K562 (cell line): ENCODE measurements at regions not wholly inside any gene's neighbourhood (a gene's known extent, or its start where the extent isn't known, plus 50 kb on each side); places are given as distances from the start of the nearest gene placed in this dataset.

Experiments used
- ATAC-seq: fragments of 200-7000 bp; cut with Tn5 transposase; 3 replicates; pipeline ENCODE4 v1.9.1; 2020; ENCODE audit warnings: moderate library complexity
- BruUV-seq: library from RNA; stranded (reverse); fragments of 400-500 nt; replicated peaks from 2 replicates; lab custom pipeline; 2021; lab: Mats Ljungman, UMichigan
- CTCF ChIA-PET: fragments of 300-600 bp; formaldehyde crosslinking; extraction: SDS; loops from one replicate; lab custom pipeline; 2021; ENCODE audit warnings: low intra/inter-chr PET ratio; lab: Yijun Ruan, JAX
- POLR2A ChIA-PET: fragments of 300-600, 350-650 bp; sonication (Branson Sonifier 250); formaldehyde crosslinking; extraction: SDS; loops from one replicate; lab custom pipeline; 2021; ENCODE audit warnings: antibody characterized with exemption, inconsistent platforms; lab: Yijun Ruan, JAX
- DNase-seq, 4 experiments: peaks; one replicate each; pipeline versions ENCODE4 v3.0.0 to v3.0.0-alpha.2; 2011 to 2018; ENCODE audit warnings: low spot score in 3 of 4, mixed read lengths in 3 of 4; ENCODE audit errors: extremely low read depth in 1 of 4
- FAIRE-seq: peaks from 2 replicates; lab custom pipeline; 2011; peaks lifted over from hg19 to GRCh38; lab: Jason Lieb, UNC
- H2AFZ ChIP-seq: 2 replicates; pipeline ENCODE4 v1.6.0; 2011; ENCODE audit warnings: low read depth, low read length, control low read depth, inconsistent platforms
- H3K27ac ChIP-seq: fragments of 200-600 bp; 3 replicates; pipeline ENCODE4 v1.8.0; 2011; ENCODE audit warnings: low read depth, mild to moderate bottlenecking, control low read depth, inconsistent platforms, low read length, moderate library complexity, mixed read lengths; ENCODE audit errors: extremely low read depth
- H3K27me3 ChIP-seq, 2 experiments: fragments of 300-600 bp in 1 of 2; 2 replicates in 1 of 2; 3 replicates in 1 of 2; pipeline versions ENCODE4 v1.6.0 to v1.8.0; 2011; ENCODE audit warnings: inconsistent platforms in 2 of 2, low read length in 2 of 2, mild to moderate bottlenecking in 1 of 2, mixed read lengths in 1 of 2, moderate library complexity in 1 of 2; ENCODE audit not compliant: control insufficient read depth in 2 of 2, insufficient read depth in 2 of 2
- H3K36me3 ChIP-seq: fragments of 300-600 bp; 3 replicates; pipeline ENCODE4 v1.8.0; 2011; ENCODE audit warnings: mild to moderate bottlenecking, low read length, inconsistent platforms; ENCODE audit not compliant: control insufficient read depth, insufficient read depth
- H3K4me1 ChIP-seq, 2 experiments: fragments of 200-600 bp in 1 of 2; replicated peaks in 1 of 2; 2 replicates in 1 of 2; 3 replicates in 1 of 2; pipeline versions ENCODE4 v1.5.1 to v1.8.0; 2011; ENCODE audit warnings: inconsistent platforms in 2 of 2, low read length in 2 of 2, mild to moderate bottlenecking in 1 of 2, mixed read lengths in 1 of 2, moderate library complexity in 1 of 2; ENCODE audit not compliant: control insufficient read depth in 2 of 2, insufficient read depth in 2 of 2
- H3K4me2 ChIP-seq: 2 replicates; pipeline ENCODE4 v1.6.1; 2011; ENCODE audit warnings: low read length, control low read depth, inconsistent platforms, mixed read lengths; ENCODE audit not compliant: insufficient read depth
- H3K4me3 ChIP-seq: fragments of 200-600 bp; sonication (generic), shearing (Covaris generic); 2 replicates; pipeline ENCODE4 v1.5.1; 2016; ENCODE audit warnings: control low read depth, inconsistent platforms
- H3K79me2 ChIP-seq: fragments of 200-600 bp; 3 replicates; pipeline ENCODE4 v1.8.0; 2011; ENCODE audit warnings: low read length, inconsistent platforms; ENCODE audit not compliant: control insufficient read depth, insufficient read depth
- H3K9ac ChIP-seq, 2 experiments: 2 replicates each; pipeline versions ENCODE4 v1.6.0 to v1.6.1; 2011; ENCODE audit warnings: low read depth in 2 of 2, low read length in 2 of 2, control low read depth in 1 of 2, inconsistent platforms in 1 of 2, mild to moderate bottlenecking in 1 of 2, mixed read lengths in 1 of 2; ENCODE audit not compliant: insufficient read depth in 1 of 2
- H3K9me1 ChIP-seq: one replicate; pipeline ENCODE4 v1.6.0; 2011; ENCODE audit warnings: inconsistent platforms, mild to moderate bottlenecking, low read length, moderate library complexity; ENCODE audit not compliant: control insufficient read depth, insufficient read depth
- H3K9me3 ChIP-seq: replicated peaks from 2 replicates; pipeline ENCODE4 v1.5.1; 2011; ENCODE audit warnings: low read depth, low read length, inconsistent platforms; ENCODE audit not compliant: control insufficient read depth, insufficient read depth
- H4K20me1 ChIP-seq: replicated peaks from 2 replicates; pipeline ENCODE4 v1.6.1; 2011; ENCODE audit warnings: low read length, inconsistent platforms, mixed read lengths; ENCODE audit not compliant: control insufficient read depth, insufficient read depth
- CEBPG ChIP-seq, 3 experiments: fragments of 200-800 bp in 1 of 3; sonication (Bioruptor generic) in 1 of 3; sonication (generic) in 1 of 3; formaldehyde crosslinking in 1 of 3; IDR thresholded peaks in 2 of 3; conservative IDR thresholded peaks in 1 of 3; 2 replicates each; pipeline versions ENCODE4 v1.6.1 to v1.8.0; 2016 to 2022; ENCODE audit warnings: missing compliant biosample characterization in 2 of 3, missing genetic modification characterization in 2 of 3, mild to moderate bottlenecking in 1 of 3, missing genetic modification reagents in 1 of 3
- DDX20 ChIP-seq: fragments of 450-650 bp; IDR thresholded peaks from 2 replicates; pipeline ENCODE4 v1.6.1; 2016; ENCODE audit warnings: missing genetic modification characterization, low read depth, mild to moderate bottlenecking, missing compliant biosample characterization, moderate library complexity
- FOXP1 ChIP-seq: sonication (generic); formaldehyde crosslinking; IDR thresholded peaks from 2 replicates; pipeline ENCODE4 v1.8.0; 2022; ENCODE audit warnings: mild to moderate bottlenecking, missing genetic modification reagents
- HNRNPK ChIP-seq: fragments of 200-400 bp; formaldehyde crosslinking; IDR thresholded peaks from one replicate; pipeline ENCODE4 v1.6.1; 2018; ENCODE audit warnings: mild to moderate bottlenecking, low read depth, low read length; ENCODE audit not compliant: poor library complexity, severe bottlenecking
- POLR2AphosphoS5 ChIP-seq: IDR thresholded peaks from 2 replicates; pipeline ENCODE4 v1.6.1; 2011; ENCODE audit warnings: mild to moderate bottlenecking, low read depth, low read length, moderate library complexity; ENCODE audit not compliant: control insufficient read depth, insufficient read depth
- RERE ChIP-seq: sonication (generic); formaldehyde crosslinking; IDR thresholded peaks from 2 replicates; pipeline ENCODE4 v1.8.0; 2023; ENCODE audit warnings: missing genetic modification reagents, mild to moderate bottlenecking, borderline replicate concordance
- TGIF2 ChIP-seq: sonication (generic); formaldehyde crosslinking; IDR thresholded peaks from 2 replicates; pipeline ENCODE4 v1.8.1; 2022; ENCODE audit warnings: mild to moderate bottlenecking, missing genetic modification reagents, moderate library complexity
- VEZF1 ChIP-seq: fragments of 200-800 bp; sonication (Bioruptor generic); IDR thresholded peaks from 2 replicates; pipeline ENCODE4 v1.6.1; 2017; ENCODE audit warnings: missing genetic modification characterization, missing compliant biosample characterization
- ZNF655 ChIP-seq: fragments of 250-450 bp; sonication (Bioruptor Pico); IDR thresholded peaks from 2 replicates; pipeline ENCODE4 v1.5.0; 2021
- WGBS: fragments of 100-300 bp; shearing (Covaris generic); methylation state at CpG from one replicate; pipeline ENCODE4 v1.1.6; 2016; ENCODE audit warnings: low coverage, mixed read lengths; ENCODE audit not compliant: insufficient coverage; ENCODE audit errors: missing lambda C conversion rate; 5-methylcytosine and 5-hydroxymethylcytosine counted together
- in situ Hi-C: fragments of 300-500 bp; cut with MboI; formaldehyde crosslinking; loops from 4 replicates; pipeline ENCODE4 v1.15.0; 2018; ENCODE audit warnings: inconsistent platforms, mixed read lengths
- intact Hi-C: fragments of 100-400 bp; cut with micrococcal nuclease; formaldehyde crosslinking; loops from 2 replicates; pipeline ENCODE4 v1.14.2; 2022
- TF ChIP-seq, protein P1 (sequence below): sonication (generic); formaldehyde crosslinking; IDR thresholded peaks from 2 replicates; pipeline ENCODE4 v1.8.1; 2022; ENCODE audit warnings: missing genetic modification reagents

- H3K4me1 ChIP-seq = no peaks in the 10 kb centered on the region; a peak in 1 of 5 replicates
- no peaks in the 10 kb centered on the region for H3K36me3 ChIP-seq
- no peak for FAIRE-seq
- 0% methylated on average over 3 of the region's 3 CpGs for WGBS
- H3K4me2 ChIP-seq = no peak overlapping the region
- H3K9me1 ChIP-seq = no peaks in the 10 kb centered on the region
- CTCF ChIA-PET = no interaction called here
- no peak overlapping the region for H3K4me3 ChIP-seq
- DNase-seq = no peak
- no peaks in the 10 kb centered on the region for H3K9me3 ChIP-seq
- in situ Hi-C loops = no loop called here
- H4K20me1 ChIP-seq = no peaks in the 10 kb centered on the region
- intact Hi-C loops = no loop called here
- no peak overlapping the region for H3K27ac ChIP-seq
- H3K79me2 ChIP-seq = no peaks in the 10 kb centered on the region
- H2AFZ ChIP-seq = no peak overlapping the region
- H3K27me3 ChIP-seq = no peaks in the 10 kb centered on the region
- ATAC-seq = no peak
- H3K9ac ChIP-seq = no peak overlapping the region
- no TSS peak for BruUV-seq
- POLR2A ChIA-PET = no interaction called here
- TF ChIP-seq DDX20 (tag) (no peak), HNRNPK (no peak), VEZF1 (no peak), FOXP1 (CRISPR knock-in tag) (no peak), CEBPG (CRISPR knock-in tag; IDR thresholded peaks at IDR 0.05) (no peak), CEBPG (tag; conservative IDR thresholded peaks at IDR 0.05 in 1 of 2, IDR thresholded peaks at IDR 0.05 in 1 of 2) (no peak), RERE (no peak), TGIF2 (CRISPR knock-in tag) (no peak), ZNF655 (CRISPR knock-in tag) (no peak), POLR2AphosphoS5 (no peak)
- TF ChIP-seq, protein P1, sequence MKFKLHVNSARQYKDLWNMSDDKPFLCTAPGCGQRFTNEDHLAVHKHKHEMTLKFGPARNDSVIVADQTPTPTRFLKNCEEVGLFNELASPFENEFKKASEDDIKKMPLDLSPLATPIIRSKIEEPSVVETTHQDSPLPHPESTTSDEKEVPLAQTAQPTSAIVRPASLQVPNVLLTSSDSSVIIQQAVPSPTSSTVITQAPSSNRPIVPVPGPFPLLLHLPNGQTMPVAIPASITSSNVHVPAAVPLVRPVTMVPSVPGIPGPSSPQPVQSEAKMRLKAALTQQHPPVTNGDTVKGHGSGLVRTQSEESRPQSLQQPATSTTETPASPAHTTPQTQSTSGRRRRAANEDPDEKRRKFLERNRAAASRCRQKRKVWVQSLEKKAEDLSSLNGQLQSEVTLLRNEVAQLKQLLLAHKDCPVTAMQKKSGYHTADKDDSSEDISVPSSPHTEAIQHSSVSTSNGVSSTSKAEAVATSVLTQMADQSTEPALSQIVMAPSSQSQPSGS = no peak
Observed at GRCh38 chr7:41880107-41880506, 177.2 kb upstream of the INHBA start.
